ENCODE measurements at regions not wholly inside any gene's neighbourhood (a gene's known extent, or its start where the extent isn't known, plus 50 kb on each side); places are given as distances from the start of the nearest gene placed in this dataset.

DNA sequence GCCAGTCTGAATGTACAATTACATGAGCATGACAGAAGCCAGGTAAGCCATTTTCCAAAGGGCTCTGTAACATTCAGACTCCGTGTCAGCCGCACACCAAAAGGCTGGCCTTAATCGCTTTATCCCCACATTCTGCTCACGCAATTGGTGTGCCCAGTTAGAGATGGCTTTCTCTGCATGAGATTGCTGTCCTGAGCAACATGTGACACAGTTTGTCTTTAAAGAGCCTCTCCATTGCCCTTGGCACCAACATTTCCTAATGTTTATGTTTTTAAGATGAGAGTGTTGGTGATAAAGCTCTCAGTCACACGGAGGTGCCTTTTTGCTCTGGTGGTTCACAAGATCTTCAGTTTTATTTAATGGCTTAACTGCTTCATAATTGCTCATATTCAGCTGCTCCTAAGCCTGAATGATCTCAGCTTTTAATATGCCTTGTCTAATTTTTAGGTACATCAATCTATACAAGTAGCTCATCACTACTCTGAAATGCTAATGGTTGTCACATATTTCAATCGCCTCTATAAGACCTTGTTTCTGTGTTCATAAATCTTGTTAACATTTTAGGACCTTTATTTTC, 164.8 kb upstream of the ACVR2A start:
- no peak for DNase-seq (ENCODE audit: low read depth)
- TF ChIP-seq, protein P1, sequence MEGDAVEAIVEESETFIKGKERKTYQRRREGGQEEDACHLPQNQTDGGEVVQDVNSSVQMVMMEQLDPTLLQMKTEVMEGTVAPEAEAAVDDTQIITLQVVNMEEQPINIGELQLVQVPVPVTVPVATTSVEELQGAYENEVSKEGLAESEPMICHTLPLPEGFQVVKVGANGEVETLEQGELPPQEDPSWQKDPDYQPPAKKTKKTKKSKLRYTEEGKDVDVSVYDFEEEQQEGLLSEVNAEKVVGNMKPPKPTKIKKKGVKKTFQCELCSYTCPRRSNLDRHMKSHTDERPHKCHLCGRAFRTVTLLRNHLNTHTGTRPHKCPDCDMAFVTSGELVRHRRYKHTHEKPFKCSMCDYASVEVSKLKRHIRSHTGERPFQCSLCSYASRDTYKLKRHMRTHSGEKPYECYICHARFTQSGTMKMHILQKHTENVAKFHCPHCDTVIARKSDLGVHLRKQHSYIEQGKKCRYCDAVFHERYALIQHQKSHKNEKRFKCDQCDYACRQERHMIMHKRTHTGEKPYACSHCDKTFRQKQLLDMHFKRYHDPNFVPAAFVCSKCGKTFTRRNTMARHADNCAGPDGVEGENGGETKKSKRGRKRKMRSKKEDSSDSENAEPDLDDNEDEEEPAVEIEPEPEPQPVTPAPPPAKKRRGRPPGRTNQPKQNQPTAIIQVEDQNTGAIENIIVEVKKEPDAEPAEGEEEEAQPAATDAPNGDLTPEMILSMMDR (IDR thresholded peaks at IDR 0.05; ENCODE audit: low read depth, low read length, missing control alignments) = no peak
- H3K4me3 ChIP-seq (ENCODE audit: low read depth, low read length) = no peak overlapping the region

DNA sequence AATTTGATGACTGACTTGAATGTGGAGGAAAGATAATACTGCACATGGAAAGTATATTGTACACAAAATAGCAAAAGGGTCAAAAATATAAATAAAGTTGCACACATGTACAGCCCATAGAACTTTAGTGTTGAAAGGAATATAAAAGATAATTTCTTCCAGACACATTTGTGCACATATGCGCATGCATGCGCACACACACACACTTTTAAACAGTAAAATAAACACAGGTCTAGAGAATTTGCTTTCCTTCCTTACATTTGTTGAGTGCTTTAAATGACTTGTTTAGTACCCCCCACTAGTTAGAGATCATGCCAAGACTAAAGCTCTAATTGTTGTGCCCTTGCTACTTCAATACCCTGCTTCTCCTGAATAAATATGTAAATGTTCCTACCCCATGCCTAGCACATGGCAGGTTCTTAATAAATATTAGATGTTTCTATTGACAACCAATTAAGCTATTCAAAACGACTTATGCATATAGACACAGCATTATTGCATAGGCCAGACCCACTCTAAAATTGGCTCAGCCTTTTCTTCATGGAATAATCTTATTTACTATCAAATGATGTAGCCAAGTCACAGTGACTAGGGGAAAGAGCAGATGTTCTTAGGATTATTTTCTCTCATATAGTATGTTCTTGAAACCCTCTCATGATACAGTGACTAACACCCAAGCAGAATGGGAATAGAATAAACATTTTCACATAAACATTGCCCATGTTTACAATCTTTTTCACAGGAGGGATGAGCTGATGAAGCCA, 165.5 kb upstream of the ACVR2A start:
- no peak for DNase-seq (ENCODE audit: low read depth)
- TF ChIP-seq, protein P1 (IDR thresholded peaks at IDR 0.05; ENCODE audit: low read depth, low read length, missing control alignments) = no peak
- no peak overlapping the region for H3K4me3 ChIP-seq (ENCODE audit: low read depth, low read length)

DNA sequence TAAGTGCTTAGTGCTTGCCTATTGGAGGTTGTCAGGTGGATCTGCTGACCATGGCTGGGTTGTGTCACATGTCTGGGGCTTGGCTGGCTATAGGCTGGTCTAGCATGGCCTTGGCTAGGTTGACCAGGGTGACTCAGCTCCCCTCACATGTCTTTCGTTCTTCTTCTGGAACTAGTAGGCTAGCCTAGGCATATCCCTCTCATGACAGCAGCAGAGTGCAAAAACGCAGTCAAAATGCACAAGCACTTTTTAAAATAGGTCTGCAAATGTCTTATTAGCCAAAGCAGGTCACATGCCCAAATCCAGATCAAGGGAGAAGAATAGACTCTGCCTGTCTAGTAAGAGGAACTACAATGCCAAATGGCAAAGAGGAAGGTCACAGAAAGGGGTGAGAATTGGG, 179.7 kb upstream of the ACVR2A start:
- DNase-seq (ENCODE audit: low read depth) = no peak
- H3K4me3 ChIP-seq (ENCODE audit: low read depth, low read length) = no peak overlapping the region
- TF ChIP-seq, protein P1 (IDR thresholded peaks at IDR 0.05; ENCODE audit: low read depth, low read length, missing control alignments) = no peak

DNA sequence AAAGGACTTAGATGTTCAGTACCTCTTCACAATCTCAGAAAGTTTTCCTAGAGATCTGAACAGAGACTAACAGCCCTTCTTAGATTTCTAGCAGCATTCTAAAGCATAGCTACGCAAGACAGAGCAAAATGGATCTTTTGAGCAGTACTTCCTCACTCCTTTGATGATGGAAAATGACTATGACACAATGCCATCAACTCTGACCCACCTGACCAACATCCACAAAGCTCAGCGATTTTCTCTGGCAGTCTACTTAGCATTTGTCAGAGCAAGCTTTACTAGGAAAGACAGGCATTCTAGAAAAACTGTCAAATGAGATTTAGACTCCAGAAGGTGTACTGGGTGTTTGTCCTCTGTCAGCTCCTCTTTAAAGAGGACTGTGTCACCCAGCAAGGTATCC, 180.9 kb upstream of the ACVR2A start:
- no peak for DNase-seq (ENCODE audit: low read depth)
- H3K4me3 ChIP-seq (ENCODE audit: low read depth, low read length) = no peak overlapping the region
- TF ChIP-seq, protein P1 (IDR thresholded peaks at IDR 0.05; ENCODE audit: low read depth, low read length, missing control alignments) = no peak

DNA sequence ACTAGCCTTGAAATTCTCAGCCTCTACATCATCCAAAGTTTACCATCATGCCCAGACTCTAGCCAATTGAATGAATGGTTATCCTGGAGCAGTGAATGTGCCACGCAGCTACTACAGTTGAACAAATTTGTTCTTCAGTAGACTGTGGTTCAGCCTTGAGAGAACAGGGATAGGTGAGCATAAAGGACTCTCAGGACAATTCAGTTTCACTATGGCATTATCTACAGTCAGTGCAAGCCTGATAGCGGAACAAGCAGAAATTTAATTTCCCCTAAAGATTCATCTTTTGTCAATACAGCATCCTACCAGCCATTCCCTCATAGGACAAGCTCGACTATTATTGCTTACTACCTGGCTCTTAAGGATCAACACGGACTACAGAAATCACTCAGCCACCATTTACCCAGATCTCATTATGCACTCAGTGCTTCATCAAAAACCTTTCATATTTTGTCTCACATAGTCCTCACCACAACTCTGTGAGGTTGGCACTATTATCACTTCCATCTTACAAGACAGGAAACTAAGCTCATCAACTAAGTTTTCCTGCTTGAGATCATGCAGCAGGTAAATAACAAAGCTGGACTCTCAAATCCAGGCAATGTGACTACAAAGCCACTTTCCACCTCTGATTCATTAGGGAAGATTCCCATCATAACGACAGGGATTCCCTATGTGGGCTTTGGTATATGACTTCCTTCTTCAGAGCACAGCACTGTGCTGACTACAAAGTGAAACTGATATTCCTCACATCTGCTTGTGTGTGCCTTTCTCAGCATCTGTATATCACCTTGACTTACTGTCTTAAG, 181.5 kb upstream of the ACVR2A start:
- TF ChIP-seq, protein P1 (IDR thresholded peaks at IDR 0.05; ENCODE audit: low read depth, low read length, missing control alignments) = no peak
- H3K4me3 ChIP-seq (ENCODE audit: low read depth, low read length) = no peak overlapping the region
- no peak for DNase-seq (ENCODE audit: low read depth)

DNA sequence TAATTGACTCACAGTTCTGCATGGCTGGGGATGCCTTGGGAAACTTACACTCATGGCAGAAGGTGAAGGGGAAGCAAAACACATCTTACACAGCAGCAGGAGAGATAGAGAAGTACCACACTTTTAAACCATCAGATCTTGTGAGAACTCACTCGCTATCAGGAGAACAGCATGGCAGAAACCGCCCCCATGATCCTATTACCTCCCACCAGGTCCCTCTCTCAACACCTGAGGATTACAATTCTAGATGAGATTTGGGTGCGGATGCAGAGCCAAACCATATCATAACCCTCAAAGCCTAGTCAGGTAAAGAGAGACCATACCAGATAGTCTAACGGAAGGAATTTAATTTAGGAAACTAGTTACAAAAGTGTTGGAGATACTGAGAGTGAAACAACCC, 182.6 kb upstream of the ACVR2A start:
- no peak overlapping the region for H3K4me3 ChIP-seq (ENCODE audit: low read depth, low read length)
- no peak for DNase-seq (ENCODE audit: low read depth)
- TF ChIP-seq, protein P1 (IDR thresholded peaks at IDR 0.05; ENCODE audit: low read depth, low read length, missing control alignments) = no peak

Data from GM12864 (cell line).